ENCODE measurements at regions not wholly inside any gene's neighbourhood (a gene's known extent, or its start where the extent isn't known, plus 50 kb on each side); places are given as distances from the start of the nearest gene placed in this dataset.

GRCh38 chr21:38952890-38953289 lies 147.2 kb downstream of the ETS2 start:
- peaks cover 11% of the 10 kb centered on the region for H3K4me1 ChIP-seq (ENCODE audit: control insufficient read depth, low read length)
- no peak overlapping the region for H3K27ac ChIP-seq (ENCODE audit: low read depth, low read length)
- H3K9me3 ChIP-seq (ENCODE audit: control insufficient read depth, insufficient read depth, low read length) = no peaks in the 10 kb centered on the region
- TF ChIP-seq, protein P1, sequence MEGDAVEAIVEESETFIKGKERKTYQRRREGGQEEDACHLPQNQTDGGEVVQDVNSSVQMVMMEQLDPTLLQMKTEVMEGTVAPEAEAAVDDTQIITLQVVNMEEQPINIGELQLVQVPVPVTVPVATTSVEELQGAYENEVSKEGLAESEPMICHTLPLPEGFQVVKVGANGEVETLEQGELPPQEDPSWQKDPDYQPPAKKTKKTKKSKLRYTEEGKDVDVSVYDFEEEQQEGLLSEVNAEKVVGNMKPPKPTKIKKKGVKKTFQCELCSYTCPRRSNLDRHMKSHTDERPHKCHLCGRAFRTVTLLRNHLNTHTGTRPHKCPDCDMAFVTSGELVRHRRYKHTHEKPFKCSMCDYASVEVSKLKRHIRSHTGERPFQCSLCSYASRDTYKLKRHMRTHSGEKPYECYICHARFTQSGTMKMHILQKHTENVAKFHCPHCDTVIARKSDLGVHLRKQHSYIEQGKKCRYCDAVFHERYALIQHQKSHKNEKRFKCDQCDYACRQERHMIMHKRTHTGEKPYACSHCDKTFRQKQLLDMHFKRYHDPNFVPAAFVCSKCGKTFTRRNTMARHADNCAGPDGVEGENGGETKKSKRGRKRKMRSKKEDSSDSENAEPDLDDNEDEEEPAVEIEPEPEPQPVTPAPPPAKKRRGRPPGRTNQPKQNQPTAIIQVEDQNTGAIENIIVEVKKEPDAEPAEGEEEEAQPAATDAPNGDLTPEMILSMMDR (IDR thresholded peaks at IDR 0.05; ENCODE audit: low read depth, low read length, poor library complexity, severe bottlenecking) = no peak
- TF ChIP-seq EZH2phosphoT487 (IDR thresholded peaks at IDR 0.05; ENCODE audit: borderline replicate concordance, low read length) = no peak
- no peaks in the 10 kb centered on the region for H3K9me2 ChIP-seq (replicated peaks; ENCODE audit: control insufficient read depth, low read length)
- no peaks in the 10 kb centered on the region for H3K79me2 ChIP-seq (ENCODE audit: control insufficient read depth, low read length)
- H3K36me3 ChIP-seq (ENCODE audit: control insufficient read depth, low read length) = no peaks in the 10 kb centered on the region
- no peaks in the 10 kb centered on the region for H3K27me3 ChIP-seq (ENCODE audit: control insufficient read depth, low read length)
- H3K4me3 ChIP-seq (ENCODE audit: low read length) = no peak overlapping the region
- no peaks in the 10 kb centered on the region for H3F3A ChIP-seq (ENCODE audit: control insufficient read depth, insufficient read depth)
- H4K20me1 ChIP-seq (ENCODE audit: control insufficient read depth, insufficient read depth, low read depth, low read length) = no peaks in the 10 kb centered on the region
- no peak overlapping the region for H3K4me2 ChIP-seq (ENCODE audit: low read length)

DNA sequence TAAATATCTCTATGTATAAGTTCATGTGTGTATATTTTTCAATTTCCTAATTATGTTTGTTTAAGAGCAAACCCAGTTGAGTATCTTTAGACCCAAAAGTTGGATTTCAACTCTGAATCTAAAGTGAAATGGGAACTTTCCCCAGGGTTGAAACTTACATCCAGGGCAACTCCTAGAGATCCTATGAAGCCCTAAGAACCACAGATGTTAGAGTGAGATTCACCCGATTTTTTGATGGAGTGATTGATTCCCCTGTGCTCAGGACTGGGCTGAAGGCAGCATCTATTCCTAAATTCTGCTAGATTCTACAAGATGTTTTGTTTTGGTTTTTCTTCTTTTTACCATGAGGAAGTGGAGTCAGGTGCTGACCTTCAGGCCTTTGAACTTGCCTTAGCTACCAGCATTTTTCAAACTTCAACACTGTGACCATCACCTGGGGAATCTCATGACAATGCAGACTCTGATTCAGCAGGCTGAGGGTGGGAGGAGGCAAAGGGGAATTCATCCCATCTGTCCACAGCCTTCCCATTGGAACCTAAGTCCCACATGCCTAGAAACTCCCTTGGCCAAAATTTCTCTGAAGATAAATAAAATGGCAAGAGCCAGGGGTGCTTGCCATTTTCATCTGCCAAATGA lies 145.5 kb downstream of the ETS2 start:
- H3K4me2 ChIP-seq (ENCODE audit: low read length) = no peak overlapping the region
- H3K27ac ChIP-seq (ENCODE audit: low read depth, low read length) = no peak overlapping the region
- no peaks in the 10 kb centered on the region for H4K20me1 ChIP-seq (ENCODE audit: control insufficient read depth, insufficient read depth, low read depth, low read length)

DNA sequence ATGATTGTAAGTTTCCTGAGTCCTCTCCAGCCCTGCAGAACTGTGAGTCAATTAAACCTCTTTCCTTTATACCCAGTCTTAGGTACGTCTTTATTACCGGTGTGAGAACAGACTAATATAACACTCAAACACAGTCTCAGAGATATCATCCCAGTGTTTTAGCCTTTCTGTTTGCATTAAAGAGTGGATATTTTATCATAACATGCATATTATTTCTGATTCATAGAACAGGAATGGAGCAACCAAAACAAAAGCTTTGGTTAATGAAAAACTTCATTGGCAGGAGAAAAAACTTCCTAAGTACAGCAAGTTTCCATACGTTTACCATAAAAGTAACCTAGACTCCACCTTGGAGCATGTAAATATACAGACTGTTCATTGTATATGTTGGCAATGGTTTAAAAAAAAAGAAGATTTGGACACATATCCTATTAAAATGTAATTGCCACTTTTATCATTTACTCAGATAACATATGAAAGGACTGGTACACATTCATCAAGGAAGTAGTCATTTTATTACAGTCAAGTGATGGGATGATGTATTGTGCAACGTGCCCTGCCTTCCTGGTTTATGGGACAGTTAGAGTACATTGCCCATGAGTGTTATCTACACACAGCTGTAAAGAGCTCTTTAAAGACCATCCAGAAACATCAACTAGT lies 144.8 kb downstream of the ETS2 start:
- no peaks in the 10 kb centered on the region for H3F3A ChIP-seq (ENCODE audit: control insufficient read depth, insufficient read depth)
- no peaks in the 10 kb centered on the region for H4K20me1 ChIP-seq (ENCODE audit: control insufficient read depth, insufficient read depth, low read depth, low read length)
- no peaks in the 10 kb centered on the region for H3K36me3 ChIP-seq (ENCODE audit: control insufficient read depth, low read length)
- H3K4me2 ChIP-seq (ENCODE audit: low read length) = no peak overlapping the region
- no peak overlapping the region for H3K27ac ChIP-seq (ENCODE audit: low read depth, low read length)
- peaks cover 11% of the 10 kb centered on the region for H3K4me1 ChIP-seq (ENCODE audit: control insufficient read depth, low read length)
- no peaks in the 10 kb centered on the region for H3K9me2 ChIP-seq (replicated peaks; ENCODE audit: control insufficient read depth, low read length)
- no peaks in the 10 kb centered on the region for H3K79me2 ChIP-seq (ENCODE audit: control insufficient read depth, low read length)
- no peaks in the 10 kb centered on the region for H3K27me3 ChIP-seq (ENCODE audit: control insufficient read depth, low read length)
- H3K4me3 ChIP-seq (ENCODE audit: low read length) = no peak overlapping the region
- H3K9me3 ChIP-seq (ENCODE audit: control insufficient read depth, insufficient read depth, low read length) = no peaks in the 10 kb centered on the region
- TF ChIP-seq, protein P1 (IDR thresholded peaks at IDR 0.05; ENCODE audit: low read depth, low read length, poor library complexity, severe bottlenecking) = no peak
- no peak for TF ChIP-seq EZH2phosphoT487 (IDR thresholded peaks at IDR 0.05; ENCODE audit: borderline replicate concordance, low read length)

More for the DNA sequence above, 145.5 kb downstream of the ETS2 start:
- H3K4me1 ChIP-seq (ENCODE audit: control insufficient read depth, low read length) = peaks cover 11% of the 10 kb centered on the region
- H3K79me2 ChIP-seq (ENCODE audit: control insufficient read depth, low read length) = no peaks in the 10 kb centered on the region
- H3K27me3 ChIP-seq (ENCODE audit: control insufficient read depth, low read length) = no peaks in the 10 kb centered on the region
- H3K9me2 ChIP-seq (replicated peaks; ENCODE audit: control insufficient read depth, low read length) = no peaks in the 10 kb centered on the region
- H3K9me3 ChIP-seq (ENCODE audit: control insufficient read depth, insufficient read depth, low read length) = no peaks in the 10 kb centered on the region
- H3K36me3 ChIP-seq (ENCODE audit: control insufficient read depth, low read length) = no peaks in the 10 kb centered on the region
- TF ChIP-seq, protein P1 (IDR thresholded peaks at IDR 0.05; ENCODE audit: low read depth, low read length, poor library complexity, severe bottlenecking) = no peak
- no peak for TF ChIP-seq EZH2phosphoT487 (IDR thresholded peaks at IDR 0.05; ENCODE audit: borderline replicate concordance, low read length)
- no peak overlapping the region for H3K4me3 ChIP-seq (ENCODE audit: low read length)
- H3F3A ChIP-seq (ENCODE audit: control insufficient read depth, insufficient read depth) = no peaks in the 10 kb centered on the region
